C4-2B (cell line): ENCODE measurements at regions not wholly inside any gene's neighbourhood (a gene's known extent, or its start where the extent isn't known, plus 50 kb on each side); places are given as distances from the start of the nearest gene placed in this dataset.

Source experiments
- CTCF ChIP-seq: fragments of 450-650 bp; conservative IDR thresholded peaks from 2 replicates; pipeline ENCODE4 v1.5.1; 2017; ENCODE audit warnings: mild to moderate bottlenecking
- ZFX ChIP-seq: fragments of 450-650 bp; IDR thresholded peaks from 2 replicates; pipeline ENCODE4 v1.6.1; 2017

GRCh38 chr10:3292636-3293035, 120.1 kb upstream of the PITRM1 start:
- no peak for TF ChIP-seq CTCF
- no peak for TF ChIP-seq ZFX
